ENCODE measurements at regions not wholly inside any gene's neighbourhood (a gene's known extent, or its start where the extent isn't known, plus 50 kb on each side); places are given as distances from the start of the nearest gene placed in this dataset.

DNA sequence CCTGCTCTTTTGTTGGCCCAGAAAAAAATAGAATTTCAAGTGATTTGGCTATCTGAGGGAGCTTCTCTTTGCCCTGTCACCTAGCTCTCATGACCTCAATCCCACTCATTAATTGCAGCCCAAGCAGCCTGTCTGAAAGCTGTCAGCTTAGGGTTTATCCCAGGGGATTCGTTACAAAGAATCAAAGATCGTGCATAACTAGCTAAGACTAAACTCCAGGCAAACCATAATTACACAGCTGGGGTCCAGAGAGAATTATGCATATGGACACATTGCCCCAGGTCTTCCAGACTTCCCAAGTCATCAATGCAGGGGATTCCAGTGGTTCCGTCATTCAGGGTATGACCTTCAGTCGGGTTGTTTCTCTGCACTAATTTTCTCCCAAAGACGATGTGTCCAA, 91.6 kb upstream of the CBLB start:
- Histone ChIP-seq H3K27me3 (no peaks in the 10 kb centered on the region), H3K9ac (ENCODE audit: low read depth in 2 of 2, low read length in 2 of 2) (no peak overlapping the region), H3K9me3 (no peaks in the 10 kb centered on the region), H3K4me1 (no peaks in the 10 kb centered on the region), H3K4me3 (no peak overlapping the region), H3K36me3 (no peaks in the 10 kb centered on the region), H3K27ac (no peak overlapping the region)
- TF ChIP-seq, protein P1, sequence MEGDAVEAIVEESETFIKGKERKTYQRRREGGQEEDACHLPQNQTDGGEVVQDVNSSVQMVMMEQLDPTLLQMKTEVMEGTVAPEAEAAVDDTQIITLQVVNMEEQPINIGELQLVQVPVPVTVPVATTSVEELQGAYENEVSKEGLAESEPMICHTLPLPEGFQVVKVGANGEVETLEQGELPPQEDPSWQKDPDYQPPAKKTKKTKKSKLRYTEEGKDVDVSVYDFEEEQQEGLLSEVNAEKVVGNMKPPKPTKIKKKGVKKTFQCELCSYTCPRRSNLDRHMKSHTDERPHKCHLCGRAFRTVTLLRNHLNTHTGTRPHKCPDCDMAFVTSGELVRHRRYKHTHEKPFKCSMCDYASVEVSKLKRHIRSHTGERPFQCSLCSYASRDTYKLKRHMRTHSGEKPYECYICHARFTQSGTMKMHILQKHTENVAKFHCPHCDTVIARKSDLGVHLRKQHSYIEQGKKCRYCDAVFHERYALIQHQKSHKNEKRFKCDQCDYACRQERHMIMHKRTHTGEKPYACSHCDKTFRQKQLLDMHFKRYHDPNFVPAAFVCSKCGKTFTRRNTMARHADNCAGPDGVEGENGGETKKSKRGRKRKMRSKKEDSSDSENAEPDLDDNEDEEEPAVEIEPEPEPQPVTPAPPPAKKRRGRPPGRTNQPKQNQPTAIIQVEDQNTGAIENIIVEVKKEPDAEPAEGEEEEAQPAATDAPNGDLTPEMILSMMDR (IDR thresholded peaks at IDR 0.05): no peak
- intact Hi-C loops (cut with DNase I): no loop called here
- no peak for DNase-seq

DNA sequence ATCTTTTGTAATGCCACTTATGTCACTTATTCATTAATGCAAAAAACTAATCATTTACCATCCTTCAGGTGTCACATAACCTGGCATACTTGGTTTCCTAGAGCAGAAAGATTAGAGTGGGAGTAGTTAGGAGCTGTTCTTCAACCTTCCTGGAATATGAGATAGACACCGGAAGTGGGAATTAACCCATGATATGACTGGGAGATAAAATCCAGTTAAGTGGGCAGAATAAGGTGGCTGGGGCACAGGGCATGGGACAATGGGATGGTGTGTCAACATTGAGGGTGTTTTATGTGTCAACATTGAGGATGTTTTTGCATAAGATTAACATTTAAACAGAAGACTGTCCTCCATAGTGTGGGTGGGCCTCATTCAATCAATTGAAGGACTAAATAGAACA, 94.3 kb upstream of the CBLB start:
- no peaks in the 10 kb centered on the region for H3K36me3 ChIP-seq
- no peaks in the 10 kb centered on the region for H3K27me3 ChIP-seq
- no peak overlapping the region for H3K9ac ChIP-seq (ENCODE audit: low read depth in 2 of 2, low read length in 2 of 2)
- no peaks in the 10 kb centered on the region for H3K4me1 ChIP-seq
- H3K9me3 ChIP-seq: no peaks in the 10 kb centered on the region
- H3K27ac ChIP-seq: no peak overlapping the region
- TF ChIP-seq, protein P1 (IDR thresholded peaks at IDR 0.05): no peak
- H3K4me3 ChIP-seq: no peak overlapping the region
- intact Hi-C loops (cut with DNase I): no loop called here
- no peak for DNase-seq

DNA sequence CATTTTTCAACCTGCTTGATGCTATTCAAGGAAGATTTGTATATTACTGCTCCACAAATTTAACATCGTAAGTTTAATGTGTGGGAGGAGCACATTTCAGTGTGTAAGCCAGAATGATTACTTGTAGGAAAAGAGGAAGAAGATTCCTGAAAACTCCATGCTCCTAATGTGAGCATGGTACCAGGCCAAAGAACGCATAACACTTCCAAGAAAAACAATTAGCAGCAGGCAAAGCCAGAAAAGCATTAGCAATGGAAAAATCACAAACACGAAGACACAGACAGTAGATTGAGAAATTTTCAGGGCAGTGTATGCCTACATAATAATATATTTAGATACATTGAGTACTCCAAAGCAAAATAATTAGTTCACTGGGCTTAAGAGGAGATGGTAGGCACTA, 96.6 kb upstream of the CBLB start:
- Histone ChIP-seq H3K9ac (ENCODE audit: low read depth in 2 of 2, low read length in 2 of 2) (no peak overlapping the region), H3K9me3 (no peaks in the 10 kb centered on the region), H3K36me3 (no peaks in the 10 kb centered on the region), H3K27ac (no peak overlapping the region), H3K4me1 (no peaks in the 10 kb centered on the region), H3K27me3 (no peaks in the 10 kb centered on the region), H3K4me3 (no peak overlapping the region)
- TF ChIP-seq, protein P1 (IDR thresholded peaks at IDR 0.05): no peak
- no peak for DNase-seq
- intact Hi-C loops (cut with DNase I): no loop called here

DNA sequence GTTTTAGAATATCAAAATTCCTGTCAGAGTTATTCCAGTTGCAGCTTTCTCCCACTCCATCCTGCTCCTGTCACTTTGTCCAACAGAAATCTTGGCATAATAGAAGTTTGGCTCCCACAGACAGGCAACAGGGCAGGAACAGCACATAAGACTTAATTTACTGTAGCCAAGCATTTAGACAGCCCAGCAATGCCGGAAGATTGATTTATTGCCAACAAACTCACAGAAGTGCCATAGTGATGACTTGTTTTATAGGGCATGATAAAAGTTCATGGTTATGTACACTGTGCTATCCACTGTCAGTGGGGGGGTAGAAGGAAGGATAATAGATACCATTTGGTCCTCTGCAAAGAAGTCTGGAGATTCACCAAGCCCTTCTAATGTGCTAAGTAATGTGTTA, 98.3 kb upstream of the CBLB start:
- no peaks in the 10 kb centered on the region for H3K4me1 ChIP-seq
- TF ChIP-seq, protein P1 (IDR thresholded peaks at IDR 0.05): no peak
- H3K27ac ChIP-seq: no peak overlapping the region
- intact Hi-C loops (cut with DNase I): no loop called here
- H3K9ac ChIP-seq (ENCODE audit: low read depth in 2 of 2, low read length in 2 of 2): no peak overlapping the region
- H3K4me3 ChIP-seq: no peak overlapping the region
- peak; percentile 37 for DNase-seq
- no peaks in the 10 kb centered on the region for H3K9me3 ChIP-seq
- H3K27me3 ChIP-seq: no peaks in the 10 kb centered on the region
- H3K36me3 ChIP-seq: no peaks in the 10 kb centered on the region

DNA sequence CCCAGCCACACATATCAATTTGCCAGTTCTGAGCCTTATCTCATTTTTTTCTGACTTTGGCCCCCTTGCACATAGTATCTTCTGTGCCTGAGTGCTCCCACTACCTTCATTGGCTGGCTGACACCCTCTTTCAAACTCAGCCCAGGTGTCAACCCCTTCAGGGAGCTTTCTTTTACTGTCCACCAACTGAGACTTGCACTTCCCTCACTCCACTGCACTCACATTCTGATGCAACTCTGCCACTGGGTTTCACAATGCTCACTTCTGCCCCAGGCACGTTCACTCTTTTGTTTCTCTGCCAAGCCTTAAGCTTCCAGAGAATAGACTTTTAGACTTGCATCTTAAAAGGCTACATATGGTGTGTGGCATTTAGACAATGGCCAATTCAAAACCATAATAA, 101.5 kb upstream of the CBLB start:
- TF ChIP-seq, protein P1 (IDR thresholded peaks at IDR 0.05): no peak
- intact Hi-C loops (cut with DNase I): no loop called here

DNA sequence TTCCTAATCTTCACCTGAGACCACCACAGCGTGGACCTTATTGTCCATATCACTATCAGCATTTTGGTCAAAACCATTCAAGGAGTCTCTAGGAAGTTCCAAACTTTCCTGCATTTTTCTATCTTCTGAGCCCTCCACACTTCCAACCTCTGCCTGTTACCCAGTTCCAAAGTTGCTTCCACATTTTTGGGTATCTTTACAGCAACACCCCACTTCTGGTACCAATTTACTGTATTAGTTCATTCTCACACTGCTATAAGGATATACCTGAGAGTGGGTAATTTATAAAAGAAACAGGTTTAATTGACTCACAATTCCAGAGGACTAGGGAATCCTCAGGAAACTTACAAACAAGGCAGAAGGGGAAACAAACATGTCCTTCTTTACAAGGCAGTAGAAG, 103.3 kb upstream of the CBLB start:
- intact Hi-C loops (cut with DNase I): no loop called here
- Histone ChIP-seq H3K9ac (ENCODE audit: low read depth in 2 of 2, low read length in 2 of 2) (no peak overlapping the region), H3K27me3 (no peaks in the 10 kb centered on the region), H3K27ac (no peak overlapping the region), H3K4me3 (no peak overlapping the region), H3K36me3 (no peaks in the 10 kb centered on the region), H3K4me1 (no peaks in the 10 kb centered on the region), H3K9me3 (no peaks in the 10 kb centered on the region)
- TF ChIP-seq, protein P1 (IDR thresholded peaks at IDR 0.05): no peak
- DNase-seq: no peak

More for the DNA sequence above, 101.5 kb upstream of the CBLB start:
- no peaks in the 10 kb centered on the region for H3K9me3 ChIP-seq
- no peak overlapping the region for H3K9ac ChIP-seq (ENCODE audit: low read depth in 2 of 2, low read length in 2 of 2)
- no peak overlapping the region for H3K4me3 ChIP-seq
- no peaks in the 10 kb centered on the region for H3K27me3 ChIP-seq
- no peak overlapping the region for H3K27ac ChIP-seq
- no peaks in the 10 kb centered on the region for H3K36me3 ChIP-seq
- H3K4me1 ChIP-seq: no peaks in the 10 kb centered on the region
- peak; percentile 23 for DNase-seq

All from colonic mucosa (tissue), 4 donors.